WTC11 (cell line): ENCODE measurements at regions not wholly inside any gene's neighbourhood (a gene's known extent, or its start where the extent isn't known, plus 50 kb on each side); places are given as distances from the start of the nearest gene placed in this dataset.

Experiments
- ATAC-seq: fragments of 200-7000 bp; cut with Tn5 transposase; 2 replicates; pipeline ENCODE4 v1.10.0; 2021; ENCODE audit warnings: mild to moderate bottlenecking, moderate library complexity
- CTCF ChIA-PET: fragments of 300-600 bp; sonication (Branson Sonifier 250); formaldehyde crosslinking; loops from one replicate; lab custom pipeline; 2021; ENCODE audit warnings: antibody characterized with exemption; lab: Charles Lee
- POLR2A ChIA-PET: fragments of 350-600 bp; sonication (Branson Sonifier 250); formaldehyde crosslinking; loops from one replicate; lab custom pipeline; 2021; ENCODE audit warnings: antibody characterized with exemption; lab: Charles Lee
- DNase-seq: peaks from one replicate; pipeline ENCODE4 v3.0.0; 2021; ENCODE audit warnings: low spot score
- H3K27ac Mint-ChIP-seq: 2 replicates; pipeline ENCODE4 v1.8.0; 2021; ENCODE audit warnings: mixed read lengths
- H3K27me3 Mint-ChIP-seq: 2 replicates; pipeline ENCODE4 v1.8.0; 2021; ENCODE audit warnings: low read depth, mild to moderate bottlenecking, moderate library complexity, mixed read lengths
- H3K36me3 Mint-ChIP-seq: 2 replicates; pipeline ENCODE4 v1.8.0; 2021; ENCODE audit warnings: mixed read lengths
- H3K4me1 Mint-ChIP-seq: 2 replicates; pipeline ENCODE4 v1.8.0; 2022; ENCODE audit warnings: mixed read lengths
- H3K4me3 Mint-ChIP-seq: 2 replicates; pipeline ENCODE4 v1.8.0; 2021; ENCODE audit warnings: mild to moderate bottlenecking, moderate library complexity, mixed read lengths
- H3K9me3 Mint-ChIP-seq: 2 replicates; pipeline ENCODE4 v1.8.0; 2021; ENCODE audit warnings: mixed read lengths
- ATF1 ChIP-seq: sonication (generic); formaldehyde crosslinking; IDR thresholded peaks from 2 replicates; pipeline ENCODE4 v1.8.1; 2023; ENCODE audit warnings: mild to moderate bottlenecking, moderate library complexity, missing genetic modification reagents
- ETV6 ChIP-seq: sonication (generic); formaldehyde crosslinking; IDR thresholded peaks from 2 replicates; pipeline ENCODE4 v1.8.1; 2022; ENCODE audit warnings: mild to moderate bottlenecking, missing genetic modification reagents
- FOXJ3 ChIP-seq: sonication (generic); formaldehyde crosslinking; IDR thresholded peaks from 2 replicates; pipeline ENCODE4 v1.9.0; 2021; ENCODE audit warnings: missing genetic modification reagents, mild to moderate bottlenecking, borderline replicate concordance
- FOXP1 ChIP-seq: sonication (generic); formaldehyde crosslinking; IDR thresholded peaks from 2 replicates; pipeline ENCODE4 v1.8.0; 2022; ENCODE audit warnings: missing genetic modification reagents, mild to moderate bottlenecking, moderate library complexity, borderline replicate concordance
- GRHL2 ChIP-seq: fragments of 250-450 bp; sonication (Bioruptor Pico); IDR thresholded peaks from 2 replicates; pipeline ENCODE4 v1.8.0; 2022; ENCODE audit warnings: mild to moderate bottlenecking, moderate library complexity; ENCODE audit not compliant: insufficient replicate concordance, severe bottlenecking
- MXD4 ChIP-seq: fragments of 250-450 bp; sonication (Bioruptor Pico); IDR thresholded peaks from 2 replicates; pipeline ENCODE4 v1.8.0; 2021; ENCODE audit warnings: mild to moderate bottlenecking, moderate library complexity, borderline replicate concordance
- NFATC4 ChIP-seq: fragments of 250-450 bp; sonication (Bioruptor Pico); IDR thresholded peaks from 2 replicates; pipeline ENCODE4 v1.9.0; 2021; ENCODE audit warnings: mild to moderate bottlenecking
- NR2C2 ChIP-seq: sonication (generic); formaldehyde crosslinking; IDR thresholded peaks from 2 replicates; pipeline ENCODE4 v1.8.0; 2022; ENCODE audit warnings: mild to moderate bottlenecking, missing genetic modification reagents
- RELA ChIP-seq: sonication (generic); formaldehyde crosslinking; IDR thresholded peaks from 2 replicates; pipeline ENCODE4 v1.8.1; 2022; ENCODE audit warnings: missing genetic modification reagents, mild to moderate bottlenecking, borderline replicate concordance
- SMAD4 ChIP-seq: sonication (generic); formaldehyde crosslinking; IDR thresholded peaks from 2 replicates; pipeline ENCODE4 v1.8.0; 2022; ENCODE audit warnings: mild to moderate bottlenecking, missing genetic modification reagents
- SOX15 ChIP-seq: fragments of 250-450 bp; sonication (Bioruptor Pico); IDR thresholded peaks from 2 replicates; pipeline ENCODE4 v1.9.0; 2021; ENCODE audit warnings: mild to moderate bottlenecking
- SP1 ChIP-seq: sonication (generic); formaldehyde crosslinking; conservative IDR thresholded peaks from 2 replicates; pipeline ENCODE4 v1.8.1; 2022; ENCODE audit warnings: missing genetic modification reagents
- TEAD1 ChIP-seq: sonication (generic); formaldehyde crosslinking; IDR thresholded peaks from 2 replicates; pipeline ENCODE4 v1.8.0; 2022; ENCODE audit warnings: mild to moderate bottlenecking, missing genetic modification reagents
- ZNF219 ChIP-seq: sonication (generic); formaldehyde crosslinking; IDR thresholded peaks from 2 replicates; pipeline ENCODE4 v1.8.0; 2023; ENCODE audit warnings: missing genetic modification reagents, mild to moderate bottlenecking, borderline replicate concordance
- ZNF671 ChIP-seq: fragments of 250-450 bp; sonication (Bioruptor Pico); IDR thresholded peaks from 2 replicates; pipeline ENCODE4 v1.8.0; 2021; ENCODE audit warnings: mild to moderate bottlenecking
- TF ChIP-seq, protein P1 (sequence below): fragments of 250-450 bp; sonication (Bioruptor Pico); IDR thresholded peaks from 2 replicates; pipeline ENCODE4 v2.1.2; 2022; ENCODE audit warnings: mild to moderate bottlenecking, moderate library complexity
- TF ChIP-seq, protein P2 (sequence below): sonication (generic); formaldehyde crosslinking; IDR thresholded peaks from 2 replicates; pipeline ENCODE4 v1.8.1; 2022; ENCODE audit warnings: mild to moderate bottlenecking, moderate library complexity, missing genetic modification reagents
- TF ChIP-seq, protein P3 (sequence below): sonication (generic); formaldehyde crosslinking; IDR thresholded peaks from 2 replicates; pipeline ENCODE4 v1.8.0; 2023; ENCODE audit warnings: missing genetic modification reagents
- TF ChIP-seq, protein P4 (sequence below): sonication (generic); formaldehyde crosslinking; IDR thresholded peaks from 2 replicates; pipeline ENCODE4 v1.8.0; 2022; ENCODE audit warnings: missing genetic modification reagents
- TF ChIP-seq, protein P5 (sequence below): sonication (generic); formaldehyde crosslinking; conservative IDR thresholded peaks from 2 replicates; pipeline ENCODE4 v1.8.1; 2023; ENCODE audit warnings: mild to moderate bottlenecking, low read depth, missing genetic modification reagents, moderate library complexity

DNA sequence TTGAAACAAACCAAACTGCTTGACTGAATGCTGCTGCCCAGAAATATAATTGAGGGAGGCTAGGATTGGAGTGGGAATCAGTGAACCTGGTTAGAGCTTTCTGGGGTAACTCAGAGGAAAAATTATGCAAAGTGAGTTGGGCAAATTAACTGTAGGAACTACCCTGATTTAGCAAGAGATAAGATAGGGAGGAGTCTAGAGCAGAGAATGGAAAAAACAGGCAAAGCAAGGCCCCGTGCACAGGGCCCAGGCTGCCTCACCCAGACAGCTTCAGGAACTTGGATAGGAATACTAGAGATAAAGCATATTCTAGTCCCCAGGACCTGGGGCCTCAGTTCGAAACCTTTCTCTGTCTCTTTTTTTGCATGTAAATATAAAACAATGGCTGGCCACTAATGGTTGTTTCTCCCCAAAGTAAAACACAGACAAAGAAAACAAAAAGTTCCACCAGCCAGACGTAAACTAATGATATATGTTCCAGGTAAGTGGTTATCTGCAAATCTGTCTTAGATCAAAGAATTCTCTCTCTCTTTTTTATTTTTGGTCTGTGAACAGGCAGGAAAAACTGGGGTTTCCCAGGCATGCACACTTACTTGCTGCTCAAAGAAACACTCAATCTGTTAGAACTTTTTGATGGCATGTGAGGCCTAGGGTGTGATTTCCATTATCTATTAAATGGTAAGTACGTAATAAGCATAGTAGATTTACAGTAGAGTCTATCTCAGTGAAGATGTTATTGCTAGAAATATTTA lies 168.1 kb upstream of the MAP3K1 start:
- H3K36me3 Mint-ChIP-seq: no peaks in the 10 kb centered on the region
- no peak overlapping the region for H3K4me3 Mint-ChIP-seq
- no peaks in the 10 kb centered on the region for H3K27me3 Mint-ChIP-seq
- ATAC-seq (no peak), DNase-seq (no peak)
- no peak overlapping the region for H3K27ac Mint-ChIP-seq
- POLR2A ChIA-PET: no interaction called here
- TF ChIP-seq GRHL2 (CRISPR knock-in tag) (no peak), NFATC4 (CRISPR knock-in tag) (no peak), RELA (CRISPR knock-in tag) (no peak), TEAD1 (CRISPR knock-in tag) (no peak), NR2C2 (no peak)
- TF ChIP-seq, protein P1, sequence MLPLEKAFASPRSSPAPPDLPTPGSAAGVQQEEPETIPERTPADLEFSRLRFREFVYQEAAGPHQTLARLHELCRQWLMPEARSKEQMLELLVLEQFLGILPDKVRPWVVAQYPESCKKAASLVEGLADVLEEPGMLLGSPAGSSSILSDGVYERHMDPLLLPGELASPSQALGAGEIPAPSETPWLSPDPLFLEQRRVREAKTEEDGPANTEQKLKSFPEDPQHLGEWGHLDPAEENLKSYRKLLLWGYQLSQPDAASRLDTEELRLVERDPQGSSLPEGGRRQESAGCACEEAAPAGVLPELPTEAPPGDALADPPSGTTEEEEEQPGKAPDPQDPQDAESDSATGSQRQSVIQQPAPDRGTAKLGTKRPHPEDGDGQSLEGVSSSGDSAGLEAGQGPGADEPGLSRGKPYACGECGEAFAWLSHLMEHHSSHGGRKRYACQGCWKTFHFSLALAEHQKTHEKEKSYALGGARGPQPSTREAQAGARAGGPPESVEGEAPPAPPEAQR (CRISPR knock-in tag): no peak
- peaks cover 20% of the 10 kb centered on the region for H3K4me1 Mint-ChIP-seq
- H3K9me3 Mint-ChIP-seq: no peaks in the 10 kb centered on the region
- CTCF ChIA-PET: no interaction called here

DNA sequence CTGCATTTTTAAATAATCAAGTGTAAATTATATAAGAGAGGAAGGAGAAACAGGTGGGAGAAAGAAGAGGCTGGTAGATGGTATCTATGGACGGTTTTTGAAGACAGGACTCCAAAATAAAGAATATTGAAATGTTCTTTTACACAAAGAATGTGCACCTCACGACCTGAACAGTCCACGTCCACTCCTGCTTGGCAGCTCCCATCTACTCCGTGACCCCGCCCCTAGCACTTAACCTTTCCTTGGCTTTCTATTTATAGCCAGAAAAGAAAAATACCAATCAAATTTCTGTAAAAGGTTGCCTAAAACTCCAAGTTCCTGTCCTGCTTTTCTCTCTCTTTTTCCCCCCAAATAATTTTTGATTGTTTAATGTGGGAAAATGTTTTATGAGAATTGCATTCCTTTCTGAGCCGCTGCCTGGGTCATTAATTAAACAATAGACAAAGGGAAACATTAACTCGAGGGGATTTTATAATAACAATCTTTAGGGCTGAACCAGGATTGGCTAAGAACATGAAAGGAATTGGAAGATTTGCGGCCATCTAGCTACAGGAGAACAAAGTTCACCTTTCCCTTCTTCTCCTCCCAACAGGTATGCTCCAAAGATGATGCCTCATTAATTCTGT lies 173.6 kb upstream of the MAP3K1 start:
- Mint-ChIP-seq H3K36me3 (no peaks in the 10 kb centered on the region), H3K4me3 (no peak overlapping the region), H3K27ac (no peak overlapping the region), H3K27me3 (peaks cover 2% of the 10 kb centered on the region; the same call in 1 of the 2 replicates), H3K9me3 (no peaks in the 10 kb centered on the region), H3K4me1 (peaks cover 35% of the 10 kb centered on the region)
- CTCF ChIA-PET: no interaction called here
- ATAC-seq: no peak
- DNase-seq: no peak
- no peak for TF ChIP-seq ZNF671 (CRISPR knock-in tag)
- no peak for TF ChIP-seq SP1 (CRISPR knock-in tag)
- no peak for TF ChIP-seq ZNF219 (CRISPR knock-in tag)
- no peak for TF ChIP-seq ATF1 (CRISPR knock-in tag)
- TF ChIP-seq, protein P2, sequence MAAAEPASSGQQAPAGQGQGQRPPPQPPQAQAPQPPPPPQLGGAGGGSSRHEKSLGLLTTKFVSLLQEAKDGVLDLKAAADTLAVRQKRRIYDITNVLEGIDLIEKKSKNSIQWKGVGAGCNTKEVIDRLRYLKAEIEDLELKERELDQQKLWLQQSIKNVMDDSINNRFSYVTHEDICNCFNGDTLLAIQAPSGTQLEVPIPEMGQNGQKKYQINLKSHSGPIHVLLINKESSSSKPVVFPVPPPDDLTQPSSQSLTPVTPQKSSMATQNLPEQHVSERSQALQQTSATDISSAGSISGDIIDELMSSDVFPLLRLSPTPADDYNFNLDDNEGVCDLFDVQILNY (CRISPR knock-in tag): no peak
- TF ChIP-seq, protein P3, sequence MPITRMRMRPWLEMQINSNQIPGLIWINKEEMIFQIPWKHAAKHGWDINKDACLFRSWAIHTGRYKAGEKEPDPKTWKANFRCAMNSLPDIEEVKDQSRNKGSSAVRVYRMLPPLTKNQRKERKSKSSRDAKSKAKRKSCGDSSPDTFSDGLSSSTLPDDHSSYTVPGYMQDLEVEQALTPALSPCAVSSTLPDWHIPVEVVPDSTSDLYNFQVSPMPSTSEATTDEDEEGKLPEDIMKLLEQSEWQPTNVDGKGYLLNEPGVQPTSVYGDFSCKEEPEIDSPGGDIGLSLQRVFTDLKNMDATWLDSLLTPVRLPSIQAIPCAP (CRISPR knock-in tag): no peak
- TF ChIP-seq SOX15: no peak
- no peak for TF ChIP-seq FOXP1
- TF ChIP-seq, protein P4, sequence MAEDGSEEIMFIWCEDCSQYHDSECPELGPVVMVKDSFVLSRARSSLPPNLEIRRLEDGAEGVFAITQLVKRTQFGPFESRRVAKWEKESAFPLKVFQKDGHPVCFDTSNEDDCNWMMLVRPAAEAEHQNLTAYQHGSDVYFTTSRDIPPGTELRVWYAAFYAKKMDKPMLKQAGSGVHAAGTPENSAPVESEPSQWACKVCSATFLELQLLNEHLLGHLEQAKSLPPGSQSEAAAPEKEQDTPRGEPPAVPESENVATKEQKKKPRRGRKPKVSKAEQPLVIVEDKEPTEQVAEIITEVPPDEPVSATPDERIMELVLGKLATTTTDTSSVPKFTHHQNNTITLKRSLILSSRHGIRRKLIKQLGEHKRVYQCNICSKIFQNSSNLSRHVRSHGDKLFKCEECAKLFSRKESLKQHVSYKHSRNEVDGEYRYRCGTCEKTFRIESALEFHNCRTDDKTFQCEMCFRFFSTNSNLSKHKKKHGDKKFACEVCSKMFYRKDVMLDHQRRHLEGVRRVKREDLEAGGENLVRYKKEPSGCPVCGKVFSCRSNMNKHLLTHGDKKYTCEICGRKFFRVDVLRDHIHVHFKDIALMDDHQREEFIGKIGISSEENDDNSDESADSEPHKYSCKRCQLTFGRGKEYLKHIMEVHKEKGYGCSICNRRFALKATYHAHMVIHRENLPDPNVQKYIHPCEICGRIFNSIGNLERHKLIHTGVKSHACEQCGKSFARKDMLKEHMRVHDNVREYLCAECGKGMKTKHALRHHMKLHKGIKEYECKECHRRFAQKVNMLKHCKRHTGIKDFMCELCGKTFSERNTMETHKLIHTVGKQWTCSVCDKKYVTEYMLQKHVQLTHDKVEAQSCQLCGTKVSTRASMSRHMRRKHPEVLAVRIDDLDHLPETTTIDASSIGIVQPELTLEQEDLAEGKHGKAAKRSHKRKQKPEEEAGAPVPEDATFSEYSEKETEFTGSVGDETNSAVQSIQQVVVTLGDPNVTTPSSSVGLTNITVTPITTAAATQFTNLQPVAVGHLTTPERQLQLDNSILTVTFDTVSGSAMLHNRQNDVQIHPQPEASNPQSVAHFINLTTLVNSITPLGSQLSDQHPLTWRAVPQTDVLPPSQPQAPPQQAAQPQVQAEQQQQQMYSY: no peak
- TF ChIP-seq ETV6 (CRISPR knock-in tag): no peak
- no peak for TF ChIP-seq SMAD4
- TF ChIP-seq RELA (CRISPR knock-in tag): no peak
- no peak for TF ChIP-seq FOXJ3 (CRISPR knock-in tag)
- TF ChIP-seq MXD4 (CRISPR knock-in tag): no peak
- TF ChIP-seq, protein P5, sequence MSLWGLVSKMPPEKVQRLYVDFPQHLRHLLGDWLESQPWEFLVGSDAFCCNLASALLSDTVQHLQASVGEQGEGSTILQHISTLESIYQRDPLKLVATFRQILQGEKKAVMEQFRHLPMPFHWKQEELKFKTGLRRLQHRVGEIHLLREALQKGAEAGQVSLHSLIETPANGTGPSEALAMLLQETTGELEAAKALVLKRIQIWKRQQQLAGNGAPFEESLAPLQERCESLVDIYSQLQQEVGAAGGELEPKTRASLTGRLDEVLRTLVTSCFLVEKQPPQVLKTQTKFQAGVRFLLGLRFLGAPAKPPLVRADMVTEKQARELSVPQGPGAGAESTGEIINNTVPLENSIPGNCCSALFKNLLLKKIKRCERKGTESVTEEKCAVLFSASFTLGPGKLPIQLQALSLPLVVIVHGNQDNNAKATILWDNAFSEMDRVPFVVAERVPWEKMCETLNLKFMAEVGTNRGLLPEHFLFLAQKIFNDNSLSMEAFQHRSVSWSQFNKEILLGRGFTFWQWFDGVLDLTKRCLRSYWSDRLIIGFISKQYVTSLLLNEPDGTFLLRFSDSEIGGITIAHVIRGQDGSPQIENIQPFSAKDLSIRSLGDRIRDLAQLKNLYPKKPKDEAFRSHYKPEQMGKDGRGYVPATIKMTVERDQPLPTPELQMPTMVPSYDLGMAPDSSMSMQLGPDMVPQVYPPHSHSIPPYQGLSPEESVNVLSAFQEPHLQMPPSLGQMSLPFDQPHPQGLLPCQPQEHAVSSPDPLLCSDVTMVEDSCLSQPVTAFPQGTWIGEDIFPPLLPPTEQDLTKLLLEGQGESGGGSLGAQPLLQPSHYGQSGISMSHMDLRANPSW (CRISPR knock-in tag): no peak
- TF ChIP-seq, all 79 proteins: peak for 0
- POLR2A ChIA-PET: no interaction called here
